ENCODE measurements at regions not wholly inside any gene's neighbourhood (a gene's known extent, or its start where the extent isn't known, plus 50 kb on each side); places are given as distances from the start of the nearest gene placed in this dataset.

DNA sequence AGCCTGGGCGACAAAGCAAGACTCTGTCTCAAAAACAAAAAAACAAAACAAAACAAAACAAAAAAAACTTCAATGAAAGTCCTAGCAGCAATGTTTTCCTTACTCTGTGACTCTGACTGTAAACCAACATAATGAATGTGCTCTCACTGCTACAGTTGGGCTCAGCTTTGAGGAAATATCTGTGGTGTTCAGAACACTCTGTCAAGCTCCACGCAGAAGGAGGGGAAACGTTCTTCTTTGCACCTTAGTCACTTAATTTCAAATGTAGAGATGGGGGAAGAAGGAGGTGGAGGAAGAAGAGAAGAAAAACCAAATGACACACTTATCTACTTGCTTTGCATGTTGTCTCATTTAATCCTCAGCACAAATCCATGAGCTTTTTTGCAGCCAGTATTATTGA is 107.1 kb upstream of the UBE3A start:
- TF ChIP-seq TCF12 (IDR thresholded peaks at IDR 0.05; ENCODE audit: low read depth) (no peak), RAD21 (IDR thresholded peaks at IDR 0.05; ENCODE audit: low read depth) (no peak), EGR1 (IDR thresholded peaks at IDR 0.05) (no peak)

GRCh38 chr15:25545017-25545416 is 106.2 kb upstream of the UBE3A start:
- no peak for TF ChIP-seq ZBTB7A (IDR thresholded peaks at IDR 0.05; ENCODE audit: low read depth)
- no peak for TF ChIP-seq EP300 (IDR thresholded peaks at IDR 0.05; ENCODE audit: borderline replicate concordance)
- no peak for TF ChIP-seq REST (IDR thresholded peaks at IDR 0.05; ENCODE audit: low read depth)
- no peak for TF ChIP-seq TAF1 (IDR thresholded peaks at IDR 0.05; ENCODE audit: low read depth)
- no peak for TF ChIP-seq NFIC (IDR thresholded peaks at IDR 0.05)
- TF ChIP-seq CEBPB (IDR thresholded peaks at IDR 0.05) = no peak
- no peak for TF ChIP-seq FOXM1 (IDR thresholded peaks at IDR 0.05; ENCODE audit: borderline replicate concordance, low read depth)
- TF ChIP-seq RAD21 (IDR thresholded peaks at IDR 0.05; ENCODE audit: low read depth) = no peak
- TF ChIP-seq MAX (IDR thresholded peaks at IDR 0.05) = no peak
- no peak for TF ChIP-seq EGR1 (IDR thresholded peaks at IDR 0.05)
- no peak for TF ChIP-seq TEAD4 (IDR thresholded peaks at IDR 0.05)

DNA sequence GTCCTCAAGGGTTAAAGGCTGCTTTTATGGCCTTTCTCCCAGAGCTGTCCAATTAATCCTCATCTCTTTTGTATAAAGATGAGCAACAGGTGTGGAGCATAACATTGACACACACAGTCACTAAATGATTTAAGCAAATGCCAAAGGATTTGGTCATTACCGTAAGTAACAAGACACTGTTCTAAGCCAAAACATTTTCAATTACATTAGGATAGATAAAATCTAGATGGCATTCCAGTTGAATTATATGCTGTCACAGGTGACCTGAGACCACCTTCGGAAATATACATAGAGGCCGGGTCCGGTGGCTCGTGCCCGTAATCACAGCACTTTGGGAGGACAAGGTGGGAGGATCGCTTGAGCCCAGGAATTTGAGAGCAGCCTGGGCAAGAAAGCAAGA is 105.3 kb upstream of the UBE3A start:
- TF ChIP-seq REST (IDR thresholded peaks at IDR 0.05; ENCODE audit: low read depth) (no peak), TEAD4 (IDR thresholded peaks at IDR 0.05) (no peak), FOXM1 (IDR thresholded peaks at IDR 0.05; ENCODE audit: borderline replicate concordance, low read depth) (no peak), TAF1 (IDR thresholded peaks at IDR 0.05; ENCODE audit: low read depth) (no peak), TCF12 (IDR thresholded peaks at IDR 0.05; ENCODE audit: low read depth) (no peak), YY1 (IDR thresholded peaks at IDR 0.05; ENCODE audit: low read depth) (no peak), NFIC (IDR thresholded peaks at IDR 0.05) (no peak), MAX (IDR thresholded peaks at IDR 0.05) (no peak), ZBTB7A (IDR thresholded peaks at IDR 0.05; ENCODE audit: low read depth) (no peak), CEBPB (IDR thresholded peaks at IDR 0.05) (no peak), EGR1 (IDR thresholded peaks at IDR 0.05) (no peak), RAD21 (IDR thresholded peaks at IDR 0.05; ENCODE audit: low read depth) (no peak)

GRCh38 chr15:25543196-25543595 is 104.4 kb upstream of the UBE3A start:
- TF ChIP-seq TEAD4 (IDR thresholded peaks at IDR 0.05) (no peak), TAF1 (IDR thresholded peaks at IDR 0.05; ENCODE audit: low read depth) (no peak), MAX (IDR thresholded peaks at IDR 0.05) (no peak), EP300 (IDR thresholded peaks at IDR 0.05; ENCODE audit: borderline replicate concordance) (no peak), EGR1 (IDR thresholded peaks at IDR 0.05) (no peak), REST (IDR thresholded peaks at IDR 0.05; ENCODE audit: low read depth) (no peak), ZBTB7A (IDR thresholded peaks at IDR 0.05; ENCODE audit: low read depth) (no peak), YY1 (IDR thresholded peaks at IDR 0.05; ENCODE audit: low read depth) (no peak), FOXM1 (IDR thresholded peaks at IDR 0.05; ENCODE audit: borderline replicate concordance, low read depth) (no peak), CREB1 (IDR thresholded peaks at IDR 0.05; ENCODE audit: low read depth) (no peak), CEBPB (IDR thresholded peaks at IDR 0.05) (no peak), TCF12 (IDR thresholded peaks at IDR 0.05; ENCODE audit: low read depth) (no peak), RAD21 (IDR thresholded peaks at IDR 0.05; ENCODE audit: low read depth) (no peak)

- no peak for TF ChIP-seq ZBTB7A (IDR thresholded peaks at IDR 0.05; ENCODE audit: low read depth)
- TF ChIP-seq TAF1 (IDR thresholded peaks at IDR 0.05; ENCODE audit: low read depth) = no peak
- TF ChIP-seq EGR1 (IDR thresholded peaks at IDR 0.05) = no peak
- no peak for TF ChIP-seq FOXM1 (IDR thresholded peaks at IDR 0.05; ENCODE audit: borderline replicate concordance, low read depth)
- TF ChIP-seq NFIC (IDR thresholded peaks at IDR 0.05) = no peak
- no peak for TF ChIP-seq CEBPB (IDR thresholded peaks at IDR 0.05)
- TF ChIP-seq RAD21 (IDR thresholded peaks at IDR 0.05; ENCODE audit: low read depth) = no peak
- no peak for TF ChIP-seq YY1 (IDR thresholded peaks at IDR 0.05; ENCODE audit: low read depth)
- no peak for TF ChIP-seq MAX (IDR thresholded peaks at IDR 0.05)
- TF ChIP-seq EP300 (IDR thresholded peaks at IDR 0.05; ENCODE audit: borderline replicate concordance) = no peak
- TF ChIP-seq, protein P1, sequence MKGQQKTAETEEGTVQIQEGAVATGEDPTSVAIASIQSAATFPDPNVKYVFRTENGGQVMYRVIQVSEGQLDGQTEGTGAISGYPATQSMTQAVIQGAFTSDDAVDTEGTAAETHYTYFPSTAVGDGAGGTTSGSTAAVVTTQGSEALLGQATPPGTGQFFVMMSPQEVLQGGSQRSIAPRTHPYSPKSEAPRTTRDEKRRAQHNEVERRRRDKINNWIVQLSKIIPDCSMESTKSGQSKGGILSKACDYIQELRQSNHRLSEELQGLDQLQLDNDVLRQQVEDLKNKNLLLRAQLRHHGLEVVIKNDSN (IDR thresholded peaks at IDR 0.05) = no peak
- TF ChIP-seq TEAD4 (IDR thresholded peaks at IDR 0.05) = no peak
- no peak for TF ChIP-seq CREB1 (IDR thresholded peaks at IDR 0.05; ENCODE audit: low read depth)
- TF ChIP-seq TCF12 (IDR thresholded peaks at IDR 0.05; ENCODE audit: low read depth) = no peak
- no peak for TF ChIP-seq REST (IDR thresholded peaks at IDR 0.05; ENCODE audit: low read depth)
Measured at GRCh38 chr15:25541228-25541627, 102.4 kb upstream of the UBE3A start.
